GM23338 (cell line): ENCODE measurements at regions not wholly inside any gene's neighbourhood (a gene's known extent, or its start where the extent isn't known, plus 50 kb on each side); places are given as distances from the start of the nearest gene placed in this dataset.

ENCODE experiments used
- CREB1 ChIP-seq: fragments of 250-450 bp; sonication (Bioruptor Pico); IDR thresholded peaks from 2 replicates; pipeline ENCODE4 v1.5.0; 2020; ENCODE audit warnings: low read depth, mild to moderate bottlenecking, moderate library complexity
- CTCF ChIP-seq, 2 experiments: fragments of 200-600 bp in 1 of 2; sonication (generic) in 1 of 2; conservative IDR thresholded peaks; 2 replicates each; pipeline versions ENCODE4 v1.5.1 to v1.6.1; 2016 to 2017; ENCODE audit warnings: antibody characterized with exemption in 2 of 2, low read depth in 2 of 2, mild to moderate bottlenecking in 2 of 2, moderate library complexity in 1 of 2
- EZH2 ChIP-seq: fragments of 200-600 bp; sonication (generic); IDR thresholded peaks from one replicate; pipeline ENCODE4 v1.8.0; 2017; ENCODE audit warnings: antibody characterized with exemption, mild to moderate bottlenecking, low read depth; ENCODE audit not compliant: unreplicated experiment
- EZH2phosphoT487 ChIP-seq: fragments of 200-600 bp; sonication (generic); IDR thresholded peaks from one replicate; pipeline ENCODE4 v1.8.1; 2018; ENCODE audit warnings: antibody characterized with exemption; ENCODE audit not compliant: unreplicated experiment
- JUNB ChIP-seq: IDR thresholded peaks from one replicate; pipeline ENCODE4 v1.6.1; 2016; ENCODE audit warnings: antibody characterized with exemption; ENCODE audit not compliant: unreplicated experiment
- NANOG ChIP-seq: IDR thresholded peaks from 2 replicates; pipeline ENCODE4 v1.6.1; 2016; ENCODE audit warnings: antibody characterized with exemption, borderline replicate concordance
- POLR2AphosphoS5 ChIP-seq: IDR thresholded peaks from 2 replicates; pipeline ENCODE4 v1.6.1; 2016; ENCODE audit warnings: antibody characterized with exemption, low read depth
- STAT1 ChIP-seq: IDR thresholded peaks from one replicate; pipeline ENCODE4 v1.6.1; 2016; ENCODE audit warnings: antibody characterized with exemption; ENCODE audit not compliant: unreplicated experiment
- ZNF114 ChIP-seq: fragments of 250-450 bp; sonication (Bioruptor Pico); IDR thresholded peaks from 2 replicates; pipeline ENCODE4 v1.5.0; 2020; ENCODE audit warnings: mild to moderate bottlenecking, moderate library complexity
- TF ChIP-seq, protein P1 (sequence below): IDR thresholded peaks from one replicate; pipeline ENCODE4 v1.6.1; 2018; ENCODE audit warnings: antibody characterized with exemption; ENCODE audit not compliant: unreplicated experiment
- TF ChIP-seq, protein P2 (sequence below): IDR thresholded peaks from 2 replicates; pipeline ENCODE4 v1.6.1; 2016; ENCODE audit warnings: antibody characterized with exemption

DNA sequence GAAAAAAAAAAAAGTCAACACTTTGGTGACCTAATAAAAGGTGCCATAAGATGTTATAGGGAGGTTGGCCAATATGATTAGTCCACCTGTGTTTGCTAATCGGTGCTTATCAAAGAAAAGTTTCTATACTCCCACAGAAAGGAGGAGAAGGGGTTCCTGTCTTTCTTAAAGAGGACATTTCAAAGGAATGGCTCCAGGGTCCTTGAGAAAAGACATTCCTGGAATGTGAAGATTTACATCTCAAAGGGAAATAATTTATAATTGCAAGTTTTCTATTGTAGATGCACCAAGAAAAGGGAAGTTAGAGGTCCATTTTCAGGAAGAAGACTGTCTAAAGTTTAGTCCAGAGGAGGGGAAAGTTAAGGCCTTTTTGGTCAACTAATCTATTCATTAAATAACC, 715.3 kb downstream of the NXPH1 start:
- no peak for TF ChIP-seq CREB1
- no peak for TF ChIP-seq CTCF (conservative IDR thresholded peaks at IDR 0.05; ENCODE audit: low read depth in 2 of 2)
- TF ChIP-seq EZH2 = no peak
- no peak for TF ChIP-seq POLR2AphosphoS5
- no peak for TF ChIP-seq EZH2phosphoT487
- TF ChIP-seq, protein P1, sequence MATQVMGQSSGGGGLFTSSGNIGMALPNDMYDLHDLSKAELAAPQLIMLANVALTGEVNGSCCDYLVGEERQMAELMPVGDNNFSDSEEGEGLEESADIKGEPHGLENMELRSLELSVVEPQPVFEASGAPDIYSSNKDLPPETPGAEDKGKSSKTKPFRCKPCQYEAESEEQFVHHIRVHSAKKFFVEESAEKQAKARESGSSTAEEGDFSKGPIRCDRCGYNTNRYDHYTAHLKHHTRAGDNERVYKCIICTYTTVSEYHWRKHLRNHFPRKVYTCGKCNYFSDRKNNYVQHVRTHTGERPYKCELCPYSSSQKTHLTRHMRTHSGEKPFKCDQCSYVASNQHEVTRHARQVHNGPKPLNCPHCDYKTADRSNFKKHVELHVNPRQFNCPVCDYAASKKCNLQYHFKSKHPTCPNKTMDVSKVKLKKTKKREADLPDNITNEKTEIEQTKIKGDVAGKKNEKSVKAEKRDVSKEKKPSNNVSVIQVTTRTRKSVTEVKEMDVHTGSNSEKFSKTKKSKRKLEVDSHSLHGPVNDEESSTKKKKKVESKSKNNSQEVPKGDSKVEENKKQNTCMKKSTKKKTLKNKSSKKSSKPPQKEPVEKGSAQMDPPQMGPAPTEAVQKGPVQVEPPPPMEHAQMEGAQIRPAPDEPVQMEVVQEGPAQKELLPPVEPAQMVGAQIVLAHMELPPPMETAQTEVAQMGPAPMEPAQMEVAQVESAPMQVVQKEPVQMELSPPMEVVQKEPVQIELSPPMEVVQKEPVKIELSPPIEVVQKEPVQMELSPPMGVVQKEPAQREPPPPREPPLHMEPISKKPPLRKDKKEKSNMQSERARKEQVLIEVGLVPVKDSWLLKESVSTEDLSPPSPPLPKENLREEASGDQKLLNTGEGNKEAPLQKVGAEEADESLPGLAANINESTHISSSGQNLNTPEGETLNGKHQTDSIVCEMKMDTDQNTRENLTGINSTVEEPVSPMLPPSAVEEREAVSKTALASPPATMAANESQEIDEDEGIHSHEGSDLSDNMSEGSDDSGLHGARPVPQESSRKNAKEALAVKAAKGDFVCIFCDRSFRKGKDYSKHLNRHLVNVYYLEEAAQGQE = no peak
- no peak for TF ChIP-seq STAT1
- no peak for TF ChIP-seq JUNB
- TF ChIP-seq ZNF114 (CRISPR knock-in tag) = no peak
- TF ChIP-seq, protein P2, sequence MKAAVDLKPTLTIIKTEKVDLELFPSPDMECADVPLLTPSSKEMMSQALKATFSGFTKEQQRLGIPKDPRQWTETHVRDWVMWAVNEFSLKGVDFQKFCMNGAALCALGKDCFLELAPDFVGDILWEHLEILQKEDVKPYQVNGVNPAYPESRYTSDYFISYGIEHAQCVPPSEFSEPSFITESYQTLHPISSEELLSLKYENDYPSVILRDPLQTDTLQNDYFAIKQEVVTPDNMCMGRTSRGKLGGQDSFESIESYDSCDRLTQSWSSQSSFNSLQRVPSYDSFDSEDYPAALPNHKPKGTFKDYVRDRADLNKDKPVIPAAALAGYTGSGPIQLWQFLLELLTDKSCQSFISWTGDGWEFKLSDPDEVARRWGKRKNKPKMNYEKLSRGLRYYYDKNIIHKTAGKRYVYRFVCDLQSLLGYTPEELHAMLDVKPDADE = no peak
- 0 out of 2 replicates have a peak, but pooled peaks have one; percentile 43 for TF ChIP-seq NANOG
